ENCODE measurements at regions not wholly inside any gene's neighbourhood (a gene's known extent, or its start where the extent isn't known, plus 50 kb on each side); places are given as distances from the start of the nearest gene placed in this dataset.

GRCh38 chr6:67640484-67640883 lies 994.6 kb upstream of the ADGRB3 start (continued):
- TF ChIP-seq TCF3 (IDR thresholded peaks at IDR 0.05; ENCODE audit: borderline replicate concordance, insufficient read depth, low read depth, low read length) (no peak), PRDM15 (CRISPR knock-in tag; IDR thresholded peaks at IDR 0.05) (no peak), BRCA1 (IDR thresholded peaks at IDR 0.05; ENCODE audit: low read depth, low read length) (no peak)

GRCh38 chr6:67639161-67639560 lies 995.9 kb upstream of the ADGRB3 start:
- no peak for DNase-seq (ENCODE audit: low read depth, low spot score)
- no peak overlapping the region for H3K4me2 ChIP-seq (ENCODE audit: control insufficient read depth, insufficient read depth)
- SMC1A ChIA-PET (ENCODE audit: uncharacterized antibody, unreplicated experiment) = no interaction called here
- no peaks in the 10 kb centered on the region for H3K4me1 ChIP-seq (ENCODE audit: control insufficient read depth, insufficient read depth, low read length)
- H3K27ac ChIP-seq (ENCODE audit: control insufficient read depth, insufficient read depth) = no peak overlapping the region
- H2AFZ ChIP-seq (ENCODE audit: control insufficient read depth, low read depth, low read length) = no peak overlapping the region
- BruUV-seq (replicated peaks) = no TSS peak
- H3K27me3 ChIP-seq (replicated peaks in 1 of 2; ENCODE audit: control insufficient read depth in 2 of 2, insufficient read depth in 2 of 2, low read length in 1 of 2) = no peaks in the 10 kb centered on the region
- no peak for TF ChIP-seq BCL11A (IDR thresholded peaks at IDR 0.05; ENCODE audit: low read depth, low read length)
- POLR2A ChIA-PET = no interaction called here
- no peaks in the 10 kb centered on the region for H3K9me3 ChIP-seq (replicated peaks; ENCODE audit: control insufficient read depth, insufficient read depth, low read length)
- FAIRE-seq = no peak
- no peaks in the 10 kb centered on the region for H3K79me2 ChIP-seq (ENCODE audit: control insufficient read depth, insufficient read depth, low read length)
- H3K4me3 ChIP-seq = no peak overlapping the region
- RAD21 ChIA-PET (ENCODE audit: unreplicated experiment) = no interaction called here
- no peaks in the 10 kb centered on the region for H3K36me3 ChIP-seq (ENCODE audit: control insufficient read depth in 2 of 2, insufficient read depth in 2 of 2, low read length in 1 of 2)
- no peak overlapping the region for H3K9ac ChIP-seq (ENCODE audit: control insufficient read depth, insufficient read depth, low read length)
- no peak for ATAC-seq
- intact Hi-C loops (cut with micrococcal nuclease; ENCODE audit: unreplicated experiment) = no loop called here
- CTCF ChIA-PET = no interaction called here
- in situ Hi-C loops (cut with MboI) = no loop called here
- H4K20me1 ChIP-seq (ENCODE audit: control insufficient read depth, insufficient read depth) = no peaks in the 10 kb centered on the region
